ENCODE measurements at regions not wholly inside any gene's neighbourhood (a gene's known extent, or its start where the extent isn't known, plus 50 kb on each side); places are given as distances from the start of the nearest gene placed in this dataset.

DNA sequence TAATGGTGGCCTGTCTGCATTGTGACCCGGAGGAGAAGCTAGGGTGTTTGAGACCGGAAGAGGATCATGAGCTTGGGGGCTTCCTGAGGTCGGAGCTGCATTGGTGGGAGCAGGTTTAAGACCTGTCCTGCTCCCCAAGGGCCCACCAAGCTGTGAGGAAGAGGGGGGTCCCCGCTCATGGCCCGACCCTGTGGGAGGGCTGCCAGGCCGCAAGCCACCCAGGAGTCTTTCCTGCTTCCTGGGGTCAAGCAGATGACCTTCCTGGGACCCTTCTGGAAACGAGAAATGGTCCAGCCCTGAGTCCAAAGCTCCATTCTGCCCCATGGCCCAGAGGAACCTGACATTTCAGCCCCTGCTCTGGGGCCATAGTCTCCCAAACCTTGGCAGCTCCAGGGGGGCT, 61.5 kb upstream of the RNU6ATAC start:
- TF ChIP-seq POLR2A (IDR thresholded peaks at IDR 0.05; ENCODE audit: low read length) (no peak), GATA1 (IDR thresholded peaks at IDR 0.05; ENCODE audit: low read depth, low read length) (no peak)

Data from erythroblast (primary cell).